GM23338 (cell line): ENCODE measurements at regions not wholly inside any gene's neighbourhood (a gene's known extent, or its start where the extent isn't known, plus 50 kb on each side); places are given as distances from the start of the nearest gene placed in this dataset.

Experiments used
- ATAC-seq: fragments of 200-7000 bp; cut with Tn5 transposase; 3 replicates; pipeline ENCODE4 v1.9.1; 2020
- DNase-seq: peaks from one replicate; pipeline ENCODE4 v3.0.0-alpha.2; 2015; ENCODE audit warnings: low spot score
- H2AFZ ChIP-seq: fragments of 200-600 bp; sonication (generic); 2 replicates; pipeline ENCODE4 v1.8.0; 2016; ENCODE audit warnings: antibody characterized with exemption, mild to moderate bottlenecking, moderate library complexity
- H3F3A ChIP-seq: fragments of 200-600 bp; sonication (generic); replicated peaks from 2 replicates; pipeline ENCODE4 v1.8.0; 2017; ENCODE audit warnings: antibody characterized with exemption, mixed run types, low read depth
- H3K27ac ChIP-seq: fragments of 200-600 bp; sonication (generic); 2 replicates; pipeline ENCODE4 v1.6.1; 2016; ENCODE audit warnings: low read depth
- H3K27me3 ChIP-seq: fragments of 200-600 bp; sonication (generic); 2 replicates; pipeline ENCODE4 v1.8.0; 2016; ENCODE audit warnings: mild to moderate bottlenecking, mixed run types, moderate library complexity; ENCODE audit not compliant: insufficient read depth
- H3K36me3 ChIP-seq: fragments of 200-600 bp; sonication (generic); 2 replicates; pipeline ENCODE4 v1.8.0; 2016; ENCODE audit warnings: mild to moderate bottlenecking; ENCODE audit not compliant: insufficient read depth
- H3K4me1 ChIP-seq: fragments of 200-600 bp; sonication (generic); 2 replicates; pipeline ENCODE4 v1.8.0; 2016; ENCODE audit warnings: mild to moderate bottlenecking, moderate library complexity; ENCODE audit not compliant: insufficient read depth
- H3K4me2 ChIP-seq: fragments of 200-600 bp; sonication (generic); 2 replicates; pipeline ENCODE4 v1.7.1; 2017; ENCODE audit warnings: mixed run types
- H3K4me3 ChIP-seq: fragments of 200-600 bp; sonication (generic); 2 replicates; pipeline ENCODE4 v1.6.1; 2016; ENCODE audit warnings: mixed run types
- H3K79me2 ChIP-seq: fragments of 200-600 bp; sonication (generic); replicated peaks from 2 replicates; pipeline ENCODE4 v1.8.0; 2017; ENCODE audit warnings: mild to moderate bottlenecking; ENCODE audit not compliant: insufficient read depth
- H3K9me2 ChIP-seq: fragments of 200-600 bp; sonication (generic); 2 replicates; pipeline ENCODE4 v1.8.0; 2017; ENCODE audit not compliant: insufficient read depth
- H4K20me1 ChIP-seq: fragments of 200-600 bp; sonication (generic); replicated peaks from 2 replicates; pipeline ENCODE4 v1.8.0; 2017; ENCODE audit warnings: mild to moderate bottlenecking; ENCODE audit not compliant: insufficient read depth
- H3K27ac Mint-ChIP-seq: 2 replicates; pipeline ENCODE4 v1.8.0; 2020; ENCODE audit warnings: inconsistent platforms, mild to moderate bottlenecking, moderate library complexity, mixed read lengths
- H3K27me3 Mint-ChIP-seq: 3 replicates; pipeline ENCODE4 v1.8.0; 2022; ENCODE audit warnings: low read depth, mild to moderate bottlenecking, moderate library complexity, mixed read lengths, inconsistent platforms; ENCODE audit not compliant: insufficient read depth, poor library complexity
- H3K36me3 Mint-ChIP-seq: 3 replicates; pipeline ENCODE4 v1.8.0; 2021; ENCODE audit warnings: low read depth, mild to moderate bottlenecking, inconsistent platforms, moderate library complexity, mixed read lengths
- H3K4me1 Mint-ChIP-seq: 3 replicates; pipeline ENCODE4 v1.8.0; 2020; ENCODE audit warnings: mild to moderate bottlenecking, inconsistent platforms, mixed read lengths
- H3K4me3 Mint-ChIP-seq: 3 replicates; pipeline ENCODE4 v1.8.0; 2021; ENCODE audit warnings: moderate library complexity, mild to moderate bottlenecking, inconsistent platforms, mixed read lengths
- H3K9me3 Mint-ChIP-seq: 3 replicates; pipeline ENCODE4 v1.8.0; 2020; ENCODE audit warnings: moderate library complexity, mild to moderate bottlenecking, inconsistent platforms, mixed read lengths
- CTCF ChIP-seq, 2 experiments: fragments of 200-600 bp in 1 of 2; sonication (generic) in 1 of 2; conservative IDR thresholded peaks; 2 replicates each; pipeline versions ENCODE4 v1.5.1 to v1.6.1; 2016 to 2017; ENCODE audit warnings: antibody characterized with exemption in 2 of 2, low read depth in 2 of 2, mild to moderate bottlenecking in 2 of 2, moderate library complexity in 1 of 2
- EZH2 ChIP-seq: fragments of 200-600 bp; sonication (generic); IDR thresholded peaks from one replicate; pipeline ENCODE4 v1.8.0; 2017; ENCODE audit warnings: antibody characterized with exemption, mild to moderate bottlenecking, low read depth; ENCODE audit not compliant: unreplicated experiment
- EZH2phosphoT487 ChIP-seq: fragments of 200-600 bp; sonication (generic); IDR thresholded peaks from one replicate; pipeline ENCODE4 v1.8.1; 2018; ENCODE audit warnings: antibody characterized with exemption; ENCODE audit not compliant: unreplicated experiment
- NANOG ChIP-seq: IDR thresholded peaks from 2 replicates; pipeline ENCODE4 v1.6.1; 2016; ENCODE audit warnings: antibody characterized with exemption, borderline replicate concordance
- STAT1 ChIP-seq: IDR thresholded peaks from one replicate; pipeline ENCODE4 v1.6.1; 2016; ENCODE audit warnings: antibody characterized with exemption; ENCODE audit not compliant: unreplicated experiment
- ZNF331 ChIP-seq: fragments of 250-450 bp; sonication (Bioruptor Pico); IDR thresholded peaks from 2 replicates; pipeline ENCODE4 v1.5.0; 2020; ENCODE audit warnings: low read depth, mild to moderate bottlenecking, moderate library complexity
- ZNF462 ChIP-seq: fragments of 250-450 bp; sonication (Bioruptor Pico); IDR thresholded peaks from 2 replicates; pipeline ENCODE4 v1.5.0; 2020; ENCODE audit warnings: mild to moderate bottlenecking, moderate library complexity

GRCh38 chr13:50130123-50130946, 115.1 kb downstream of the KCNRG start:
- Mint-ChIP-seq H3K27ac (no peak overlapping the region), H3K9me3 (peaks cover 2% of the 10 kb centered on the region; the same call in 1 of the 3 replicates), H3K4me1 (peaks cover 69% of the 10 kb centered on the region), H3K4me3 (peak overlapping the region; percentile 79), H3K27me3 (peaks cover 95% of the 10 kb centered on the region), H3K36me3 (no peaks in the 10 kb centered on the region; the same call in 2 of the 3 replicates)
- H3K27me3 ChIP-seq = peaks cover 100% of the 10 kb centered on the region
- H3K9me2 ChIP-seq = no peaks in the 10 kb centered on the region
- no peak overlapping the region for H3K27ac ChIP-seq
- H3K4me1 ChIP-seq = peaks cover 63% of the 10 kb centered on the region
- DNase-seq = peak; percentile 73
- H3K4me2 ChIP-seq = peak overlapping the region; percentile 95
- H4K20me1 ChIP-seq = peaks cover 7% of the 10 kb centered on the region; the same call in 1 of the 2 replicates
- ATAC-seq = peak; percentile 8
- TF ChIP-seq CTCF (conservative IDR thresholded peaks at IDR 0.05; ENCODE audit: low read depth in 2 of 2) = no peak
- TF ChIP-seq STAT1 = no peak
- TF ChIP-seq NANOG = no peak
- TF ChIP-seq ZNF331 (CRISPR knock-in tag) = no peak
- TF ChIP-seq ZNF462 (CRISPR knock-in tag) = no peak
- TF ChIP-seq EZH2phosphoT487 = no peak
- peak; percentile 67 for TF ChIP-seq EZH2
- H3K79me2 ChIP-seq = no peaks in the 10 kb centered on the region
- peaks cover 46% of the 10 kb centered on the region for H3F3A ChIP-seq
- peak overlapping the region; percentile 97 for H2AFZ ChIP-seq
- peak overlapping the region; percentile 89 for H3K4me3 ChIP-seq
- no peaks in the 10 kb centered on the region for H3K36me3 ChIP-seq
